NCI-H2081 (cell line): ENCODE measurements at regions not wholly inside any gene's neighbourhood (a gene's known extent, or its start where the extent isn't known, plus 50 kb on each side); places are given as distances from the start of the nearest gene placed in this dataset.
A peak's percentile ranks its signal among the peaks of the same experiment; 100 is the strongest.

Experiments used
- DNase-seq, 2 experiments: peaks; one replicate each; lab custom pipeline; 2025; lab: John Stamatoyannopoulos, UW

DNA sequence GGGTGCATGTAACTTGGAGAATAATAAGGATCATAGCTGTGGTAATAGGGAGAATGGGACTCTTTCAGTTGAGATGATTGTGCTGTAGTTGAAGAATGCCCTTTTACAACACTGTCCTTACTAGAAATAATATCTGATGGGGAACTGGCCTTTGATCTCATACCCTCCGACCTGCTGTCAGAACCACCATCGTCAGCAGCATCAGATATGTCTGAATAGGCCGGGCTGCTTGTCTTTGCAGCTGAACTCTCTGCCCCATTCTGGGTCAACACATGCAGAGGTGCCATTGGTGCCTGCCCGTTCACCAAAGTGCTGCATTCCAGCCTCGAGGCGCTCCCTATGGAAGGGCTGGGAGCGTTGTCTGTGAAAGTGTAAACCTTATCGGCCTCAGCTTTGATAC lies 99.1 kb downstream of the ZNF608 start:
- no peak for DNase-seq

DNA sequence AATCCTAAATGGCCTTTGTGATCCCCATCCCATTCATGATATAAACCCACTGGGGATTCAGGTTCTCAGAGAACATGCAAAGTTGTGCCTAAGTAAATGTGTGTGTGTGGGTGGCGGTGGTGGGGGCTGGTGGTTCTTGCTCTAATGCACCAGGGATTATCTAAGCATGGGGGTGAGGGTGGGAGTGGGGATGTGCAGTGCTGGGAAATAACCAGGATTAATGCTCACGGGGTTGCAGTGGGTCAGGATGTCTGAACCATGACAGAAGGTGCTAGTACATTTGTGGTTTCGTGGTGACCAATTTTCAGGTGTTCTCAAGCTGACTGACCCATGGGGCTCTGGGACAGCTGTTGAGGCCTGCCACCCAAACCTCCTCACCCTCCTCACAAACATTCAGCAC lies 101.0 kb downstream of the ZNF608 start:
- no peak for DNase-seq

DNA sequence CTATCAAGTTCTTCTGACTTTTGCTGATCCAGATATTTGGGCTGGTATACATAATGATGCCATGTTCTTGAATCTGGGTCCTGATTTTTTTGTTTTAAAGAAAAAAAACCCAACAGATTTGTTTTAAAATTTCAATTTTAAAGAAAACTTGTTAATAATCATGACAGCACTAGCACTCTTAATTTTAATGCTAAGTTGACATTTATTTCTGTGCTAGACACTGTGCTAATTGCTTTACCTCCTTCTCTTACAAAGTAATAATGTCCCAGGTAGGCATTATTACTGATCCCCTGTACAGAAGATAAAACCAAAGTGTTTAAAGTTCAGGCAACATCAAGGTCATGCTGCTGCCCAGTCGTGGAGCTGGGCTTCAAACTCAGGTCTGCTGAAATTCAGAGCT lies 101.9 kb downstream of the ZNF608 start:
- DNase-seq: no peak

DNA sequence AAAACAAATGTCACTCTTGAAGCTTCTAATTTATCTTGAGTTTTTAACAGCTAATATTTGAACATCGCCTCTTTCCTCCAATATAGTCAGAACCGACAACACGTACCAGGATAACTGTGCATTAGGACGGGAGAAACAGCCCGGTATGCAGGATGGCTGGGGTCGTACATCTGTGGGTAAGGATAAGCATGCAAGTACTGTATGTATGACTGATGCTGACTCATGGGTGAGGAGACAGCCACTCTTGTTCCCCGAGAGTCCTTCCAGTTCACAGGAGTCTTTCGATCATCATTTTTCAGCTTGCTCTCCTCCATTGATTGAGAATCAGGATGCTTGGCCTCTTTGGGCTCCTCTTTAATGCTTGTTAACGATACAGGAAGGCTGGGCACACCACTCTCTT lies 102.3 kb downstream of the ZNF608 start:
- DNase-seq: no peak

DNA sequence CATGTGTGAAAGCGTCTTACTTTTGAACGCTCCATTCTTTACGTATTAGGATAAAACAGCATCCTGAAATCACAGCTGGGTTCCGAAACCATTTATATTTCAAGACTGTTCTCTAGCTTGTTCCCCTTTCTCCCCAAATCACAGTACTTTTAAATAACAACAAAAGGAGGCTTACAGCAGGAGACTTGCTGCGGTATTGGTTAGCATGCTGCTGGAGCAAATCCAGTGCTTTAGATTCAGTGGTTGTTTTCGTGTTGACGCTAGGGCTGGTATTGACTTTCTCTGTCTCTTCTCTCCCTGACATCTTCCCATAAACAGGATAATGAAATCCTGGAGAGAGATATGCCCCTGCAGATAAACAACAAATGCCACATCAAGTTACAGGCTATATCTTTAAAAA lies 103.1 kb downstream of the ZNF608 start:
- no peak for DNase-seq

DNA sequence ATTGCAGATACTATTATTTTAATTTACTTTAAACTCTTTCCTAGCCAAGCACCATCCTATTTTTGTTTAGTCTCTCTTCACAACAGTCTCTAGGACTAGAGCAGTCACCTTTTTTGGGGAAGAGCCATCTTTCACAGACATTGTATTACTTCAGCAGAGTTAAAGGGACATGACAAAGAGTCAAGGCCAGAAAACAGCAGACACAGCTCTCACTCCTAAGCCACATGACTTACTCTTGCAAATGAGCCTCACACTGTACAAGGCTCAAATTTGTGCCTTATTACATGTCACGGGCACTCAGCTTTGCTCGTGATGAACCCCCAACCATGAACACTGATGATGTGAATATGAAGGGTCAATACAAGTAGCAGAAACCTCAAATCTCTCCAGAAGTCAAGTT lies 104.3 kb downstream of the ZNF608 start:
- DNase-seq: no peak

DNA sequence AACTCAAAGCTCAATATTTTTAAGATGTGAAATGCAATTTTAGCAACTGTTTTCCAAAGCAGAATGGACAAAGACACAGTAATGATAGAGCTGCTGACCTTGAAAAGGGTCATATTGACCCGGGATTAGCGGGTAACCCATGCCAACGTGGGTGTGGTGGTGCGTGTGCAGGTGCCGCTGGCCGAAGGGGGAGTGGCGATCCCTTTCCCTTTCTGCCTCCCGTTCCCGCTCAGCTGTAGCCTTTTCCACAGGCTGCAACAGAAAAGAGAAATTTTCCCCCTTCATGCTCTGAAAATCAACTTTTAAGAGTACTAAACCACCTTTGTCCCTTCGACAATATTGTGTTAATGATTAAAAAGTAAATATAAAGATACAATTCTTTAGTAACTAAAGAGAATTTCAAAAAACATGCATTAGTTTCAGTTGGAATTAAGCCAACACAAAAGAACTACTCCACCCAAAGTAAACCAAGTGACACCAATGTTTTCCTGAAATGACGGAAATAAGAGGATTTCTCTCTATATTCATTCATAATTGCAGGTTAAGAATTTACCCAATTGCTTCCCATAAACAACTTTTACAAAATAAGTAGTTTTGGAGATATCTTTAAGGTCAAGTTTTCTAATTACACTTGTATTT lies 105.2 kb downstream of the ZNF608 start:
- no peak for DNase-seq

DNA sequence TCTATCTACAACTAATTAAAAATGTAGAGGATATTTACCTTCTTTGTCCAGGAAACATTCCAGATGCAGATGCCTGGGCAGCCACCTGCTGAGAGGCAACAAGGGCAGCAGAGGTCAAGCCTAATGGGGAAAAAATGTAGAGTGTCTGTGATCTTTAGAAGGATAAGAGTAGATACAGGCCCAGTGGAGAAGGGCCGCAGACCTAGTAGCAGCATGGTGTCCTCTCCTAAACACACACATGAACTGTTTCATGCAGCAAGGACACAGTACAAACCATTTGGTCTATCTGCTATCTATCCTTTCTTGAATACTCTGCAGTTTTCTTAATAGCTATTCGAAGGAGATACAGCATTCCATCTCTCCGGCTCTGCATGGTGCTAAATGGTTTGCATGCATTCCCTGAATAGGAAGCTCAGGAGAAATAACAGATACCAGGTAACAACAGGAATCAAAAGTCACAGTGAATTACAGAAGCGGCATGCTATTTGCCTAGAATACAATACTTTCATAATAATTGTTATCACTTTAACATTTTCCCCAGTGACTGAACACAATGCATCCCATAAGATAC lies 107.3 kb downstream of the ZNF608 start:
- DNase-seq: no peak

DNA sequence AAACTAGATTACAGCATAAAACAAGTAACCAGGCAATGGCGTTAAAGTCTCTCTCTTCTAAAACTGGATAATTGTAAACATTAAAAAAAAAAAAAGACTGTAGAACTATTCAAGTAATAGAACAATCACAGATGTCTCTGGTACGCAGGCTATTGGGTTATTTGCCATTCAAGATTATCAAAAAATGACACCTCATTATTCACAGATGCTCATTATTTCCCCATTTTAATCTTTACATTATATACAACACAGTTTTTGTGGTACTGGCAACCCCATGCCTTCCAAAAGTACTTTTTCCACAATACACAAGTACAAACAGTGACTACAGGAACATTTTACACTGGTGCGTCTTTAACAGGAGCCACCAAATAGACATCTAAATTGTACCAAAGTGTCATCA lies 109.4 kb downstream of the ZNF608 start:
- DNase-seq: no peak

DNA sequence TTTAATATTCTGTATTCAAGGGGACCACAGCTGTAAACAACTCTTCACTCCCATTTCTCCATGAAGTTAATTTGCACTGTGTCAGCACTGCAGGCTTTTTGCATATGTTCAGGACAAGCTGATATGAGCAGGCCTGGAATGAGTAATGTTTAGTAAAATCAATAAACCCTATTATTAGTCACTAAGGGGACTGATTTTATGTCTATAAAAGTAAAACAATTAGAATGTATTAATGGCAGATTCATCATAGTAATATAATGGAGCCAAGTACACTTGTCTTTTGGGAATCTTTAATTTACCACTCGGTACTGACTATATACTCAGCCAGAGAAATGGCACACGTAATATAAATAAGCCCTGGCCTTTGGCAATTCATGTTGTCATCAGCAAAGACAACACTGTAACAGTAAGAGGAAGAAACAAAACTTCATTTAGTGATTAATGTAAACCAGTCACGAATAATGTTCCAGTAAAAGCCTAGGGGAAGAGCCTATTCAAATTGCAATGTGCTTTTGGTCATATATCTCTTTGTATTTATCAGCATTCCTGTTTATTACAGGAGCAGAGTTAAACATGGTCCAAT lies 111.6 kb downstream of the ZNF608 start:
- peak in 1 of 2 experiments; percentile 26 for DNase-seq

DNA sequence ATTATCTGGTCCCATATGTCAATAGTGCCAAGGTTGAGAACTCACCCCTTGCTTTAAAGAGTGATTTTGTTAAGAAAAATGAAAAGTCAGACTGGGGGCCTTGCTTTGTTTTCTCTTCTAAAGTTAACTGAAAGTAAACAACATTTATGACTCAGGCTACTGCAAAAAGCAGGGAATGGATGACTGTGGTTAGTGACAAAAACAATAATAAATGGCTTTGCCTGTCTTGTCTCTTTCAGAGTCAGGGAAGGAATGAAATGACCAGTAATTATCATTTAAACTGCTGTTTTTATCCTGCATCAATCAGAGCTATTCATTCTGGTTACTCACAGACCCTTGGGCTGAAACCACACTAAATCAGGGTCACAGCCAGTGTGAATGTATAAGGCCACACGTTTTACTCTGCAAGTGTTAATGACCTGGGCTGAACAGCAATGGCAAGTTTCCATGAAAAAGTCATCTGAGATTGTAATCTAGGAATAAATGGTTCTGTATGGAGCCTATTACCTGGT lies 112.2 kb downstream of the ZNF608 start:
- DNase-seq: peak in 1 of 2 experiments; percentile 36

DNA sequence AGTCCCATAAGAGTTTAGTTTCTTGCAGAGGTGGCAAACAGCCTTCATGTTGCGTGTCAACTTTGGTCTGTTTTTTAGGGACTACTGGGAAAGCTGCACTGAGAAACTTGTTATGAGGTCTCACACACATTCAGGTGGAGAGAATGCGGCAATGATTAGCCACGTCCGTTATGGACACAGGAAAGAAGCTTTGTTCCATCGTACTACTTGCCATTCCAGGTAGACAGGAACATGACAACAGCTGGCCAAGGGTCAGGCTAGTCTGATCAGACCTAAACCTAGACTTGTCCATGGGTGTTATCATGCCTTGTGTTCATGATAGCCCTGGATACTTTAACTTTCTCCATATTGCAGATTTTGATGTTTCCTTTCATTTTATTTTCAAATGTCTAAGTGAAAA lies 113.2 kb downstream of the ZNF608 start:
- DNase-seq: no peak

DNA sequence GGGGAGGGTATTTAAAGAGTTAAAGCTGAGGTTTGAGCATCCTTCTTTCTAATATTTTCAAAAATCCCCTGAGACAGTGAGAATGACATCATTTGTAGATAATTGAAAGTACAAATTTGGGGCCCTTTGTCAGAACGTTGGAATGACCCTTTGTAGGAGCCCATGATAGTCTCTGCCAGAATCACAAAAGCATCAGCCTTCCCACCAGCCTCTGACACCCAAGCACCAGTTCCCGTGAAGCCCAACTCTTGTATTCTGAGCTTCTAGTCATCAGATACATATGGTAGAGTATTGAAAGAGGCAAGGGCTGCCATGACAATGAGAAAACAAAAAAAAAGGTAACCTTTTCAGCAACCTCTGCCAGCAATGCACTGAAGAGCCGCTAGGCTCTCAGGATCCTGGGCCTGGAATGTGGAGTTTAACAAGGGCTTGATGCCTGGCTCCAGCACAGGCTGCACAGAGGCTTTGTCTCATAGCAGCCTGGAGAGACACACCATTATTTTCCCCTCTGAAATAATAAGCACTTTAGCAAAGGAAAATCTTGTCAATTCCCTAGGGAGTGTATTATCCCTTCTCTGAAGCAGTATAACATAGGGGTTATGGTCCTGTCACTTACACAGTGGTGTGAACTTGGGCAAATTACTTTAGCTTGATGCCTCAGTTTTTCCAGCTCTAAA lies 114.4 kb downstream of the ZNF608 start:
- no peak for DNase-seq

DNA sequence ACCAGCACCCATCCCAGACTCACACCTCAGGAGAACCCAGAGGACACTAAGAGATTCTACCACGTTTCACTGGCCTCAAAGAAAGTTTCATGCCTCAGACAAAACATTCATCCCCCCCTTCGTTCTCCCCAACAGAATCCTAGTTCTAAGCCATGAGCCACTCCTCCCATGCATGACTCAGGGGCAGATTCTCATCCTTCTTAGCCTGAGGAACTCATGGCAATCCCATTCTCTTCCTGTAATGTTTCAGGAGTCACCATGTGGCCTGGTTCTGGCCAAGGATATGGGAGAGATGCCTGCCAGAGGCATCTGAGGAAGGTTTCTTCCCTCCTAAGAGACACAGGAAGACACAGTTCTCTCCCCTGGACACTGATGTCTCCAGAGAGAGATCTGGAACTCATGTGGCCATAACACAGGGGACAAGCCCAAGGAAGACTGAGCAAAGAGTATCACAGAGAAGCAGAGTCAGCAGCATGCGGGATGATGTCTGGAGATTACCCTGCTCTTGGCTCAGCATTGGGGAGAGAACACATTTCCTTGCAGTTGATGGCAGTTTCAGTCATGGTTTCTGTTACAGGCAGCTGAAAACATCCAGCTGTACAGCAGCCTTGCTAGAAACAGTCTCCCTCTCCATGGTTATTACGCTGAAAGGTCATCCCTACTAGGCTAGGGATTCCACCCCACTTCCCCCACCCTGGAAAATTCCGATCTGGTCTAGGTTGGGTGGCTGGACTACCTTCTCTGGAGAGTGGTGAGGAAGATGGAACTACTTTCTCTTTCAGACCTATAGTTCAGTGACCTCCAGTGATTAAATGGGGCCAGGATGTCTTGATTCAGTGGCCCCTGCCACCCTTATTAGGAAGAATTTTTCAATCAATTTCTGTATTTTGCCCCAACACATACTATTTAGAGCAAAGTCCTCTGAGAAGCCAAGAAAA lies 115.4 kb downstream of the ZNF608 start:
- no peak for DNase-seq

DNA sequence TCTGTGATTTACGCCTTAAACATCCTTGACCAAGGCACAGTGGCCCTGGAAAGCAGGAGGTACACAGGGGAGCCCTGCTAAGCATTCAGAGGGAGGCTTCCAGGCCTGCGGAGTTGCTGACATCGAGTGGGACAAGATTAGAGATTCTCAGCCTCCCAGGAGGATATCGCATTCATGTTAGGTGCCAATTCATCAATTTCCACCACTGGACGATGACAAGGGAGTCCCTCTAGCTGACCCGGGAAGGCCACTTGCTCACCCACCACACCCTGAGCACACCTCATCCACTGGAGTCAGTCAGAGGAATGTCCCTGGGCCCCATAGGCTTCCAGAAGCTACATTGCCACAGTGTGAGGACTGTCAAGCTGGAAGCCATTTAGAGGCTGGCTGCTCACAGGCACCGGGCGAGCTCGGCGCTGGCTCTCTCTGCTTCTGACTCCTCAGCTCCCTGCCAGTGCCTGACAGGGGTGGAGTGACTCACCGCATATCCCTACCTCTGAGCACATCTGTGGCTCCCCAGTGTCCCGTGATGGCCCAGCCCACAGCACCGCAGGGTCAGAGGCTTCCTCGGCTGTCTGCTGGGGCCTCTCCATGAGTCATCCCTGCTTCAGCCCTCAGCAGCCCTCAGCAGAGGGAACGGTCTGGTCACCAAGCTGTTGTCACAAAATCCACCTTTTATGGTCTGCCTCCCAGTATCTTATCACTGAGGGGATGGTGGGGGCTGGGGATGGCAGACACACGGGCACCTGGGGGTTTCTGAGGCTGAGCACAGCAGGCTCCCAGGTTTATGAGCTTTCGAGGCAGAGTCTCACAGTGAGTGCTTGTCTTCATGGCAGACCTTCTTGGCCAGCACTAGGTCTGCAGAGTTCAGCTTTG lies 117.5 kb downstream of the ZNF608 start:
- no peak for DNase-seq

DNA sequence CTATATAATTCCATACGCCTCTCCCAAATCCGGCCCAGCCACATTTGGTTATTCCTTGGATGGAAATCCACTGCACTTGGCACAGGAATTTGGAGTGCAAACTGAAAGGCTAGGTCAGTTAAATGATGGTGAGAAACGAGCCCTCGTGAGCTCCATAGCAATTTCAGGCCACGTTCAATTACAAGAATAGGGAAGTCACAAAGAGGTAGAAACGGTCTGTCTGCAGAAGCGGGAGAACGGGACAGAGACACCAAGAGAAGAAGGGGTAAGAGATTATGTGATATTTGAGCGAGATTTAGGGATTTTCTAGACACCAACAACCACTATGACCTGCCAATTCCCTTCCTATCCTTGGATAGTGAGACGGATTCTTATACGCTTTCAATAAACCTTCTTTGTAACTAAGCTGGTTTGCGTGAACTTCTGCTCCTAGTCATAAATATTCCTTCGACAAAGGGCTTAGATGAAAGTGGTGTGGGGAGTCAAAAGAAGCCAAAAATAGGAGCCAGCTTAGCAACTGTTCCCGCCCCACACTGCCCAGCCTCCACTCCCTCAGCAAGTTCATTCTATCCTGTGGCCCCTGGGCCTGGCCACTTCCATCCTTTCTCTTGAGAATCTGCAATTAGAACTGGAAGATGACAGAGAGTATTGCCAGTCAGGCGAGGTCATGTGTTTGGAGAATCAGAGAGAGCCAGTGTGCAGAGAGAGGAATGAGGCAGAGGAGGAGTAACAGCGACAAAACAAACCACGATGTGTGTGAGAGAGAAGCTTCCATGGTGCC lies 118.4 kb downstream of the ZNF608 start:
- DNase-seq: no peak

DNA sequence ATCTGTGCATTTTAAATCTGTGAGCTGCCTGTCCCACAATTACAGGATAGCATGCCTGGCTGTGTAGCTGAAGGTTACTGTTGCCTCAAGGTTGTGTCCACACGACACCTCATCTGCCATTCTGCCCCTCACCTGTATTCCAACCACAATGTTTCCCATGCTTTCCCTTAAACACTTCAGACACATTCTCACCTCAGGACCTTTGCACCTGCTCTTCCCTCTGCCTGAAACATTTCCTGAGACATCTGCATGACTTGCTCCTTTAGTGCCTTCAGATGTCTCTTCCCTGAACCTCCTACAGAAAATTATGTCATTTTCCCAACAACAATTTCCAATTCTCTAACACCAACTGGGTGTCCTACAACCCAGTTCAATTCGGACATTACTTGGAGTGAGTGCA lies 120.4 kb downstream of the ZNF608 start:
- DNase-seq: no peak

DNA sequence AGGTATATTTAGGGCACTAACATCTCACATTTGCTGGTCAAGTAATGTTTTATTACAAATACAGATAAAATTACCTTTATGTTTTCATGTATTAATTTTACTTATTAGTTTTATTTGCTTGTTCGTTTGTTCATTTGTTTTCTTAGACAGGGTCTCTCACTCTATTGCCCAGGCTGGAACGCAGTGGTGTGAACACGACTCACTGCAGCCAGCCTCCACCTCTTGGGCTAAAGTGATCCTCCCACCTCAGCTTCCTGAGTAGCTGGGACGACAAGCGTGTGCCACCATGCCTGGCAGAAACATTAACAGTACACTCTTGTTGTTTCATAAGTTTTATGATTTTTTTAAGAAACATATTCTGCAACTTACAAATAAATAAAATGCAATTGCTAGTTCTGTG lies 123.2 kb downstream of the ZNF608 start:
- DNase-seq: no peak

DNA sequence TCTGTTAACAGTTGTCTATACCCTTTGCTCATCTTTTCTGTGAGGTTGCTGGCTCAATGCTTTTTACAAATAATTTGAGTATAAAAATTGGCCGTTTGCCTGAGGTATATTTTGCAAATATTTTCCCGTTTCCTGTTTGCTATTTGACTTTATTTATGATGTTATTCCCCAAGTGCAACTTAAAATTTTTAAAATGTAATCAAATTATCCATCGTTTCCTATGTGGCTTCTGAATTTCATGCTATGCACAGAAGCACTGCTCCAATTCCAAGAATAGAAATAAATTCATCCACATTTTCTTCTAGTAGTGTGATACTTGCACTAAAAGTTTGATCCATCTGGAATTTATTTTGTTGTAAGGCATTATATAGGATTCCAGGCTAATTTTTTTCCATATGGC lies 123.6 kb downstream of the ZNF608 start:
- DNase-seq: no peak

DNA sequence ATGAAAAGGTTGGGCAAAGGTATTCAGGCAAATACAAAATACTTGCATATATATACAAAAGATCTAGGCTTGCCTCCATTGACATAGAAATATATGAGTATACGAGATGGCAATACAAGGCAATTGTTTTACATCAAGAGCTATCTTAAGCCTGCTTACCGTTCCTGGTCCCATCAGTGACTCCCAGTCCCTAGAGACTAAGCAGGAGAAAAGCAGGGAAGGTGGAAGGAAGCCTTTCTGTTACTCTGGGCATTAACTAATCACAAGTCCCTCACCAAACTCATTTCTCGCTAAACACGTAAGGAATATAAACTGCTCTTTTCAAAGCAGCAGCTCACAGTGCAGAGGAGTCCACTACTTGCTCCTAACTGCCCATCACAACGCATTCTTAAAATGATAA lies 125.2 kb downstream of the ZNF608 start:
- DNase-seq: no peak
